ENCODE measurements at regions not wholly inside any gene's neighbourhood (a gene's known extent, or its start where the extent isn't known, plus 50 kb on each side); places are given as distances from the start of the nearest gene placed in this dataset.

DNA sequence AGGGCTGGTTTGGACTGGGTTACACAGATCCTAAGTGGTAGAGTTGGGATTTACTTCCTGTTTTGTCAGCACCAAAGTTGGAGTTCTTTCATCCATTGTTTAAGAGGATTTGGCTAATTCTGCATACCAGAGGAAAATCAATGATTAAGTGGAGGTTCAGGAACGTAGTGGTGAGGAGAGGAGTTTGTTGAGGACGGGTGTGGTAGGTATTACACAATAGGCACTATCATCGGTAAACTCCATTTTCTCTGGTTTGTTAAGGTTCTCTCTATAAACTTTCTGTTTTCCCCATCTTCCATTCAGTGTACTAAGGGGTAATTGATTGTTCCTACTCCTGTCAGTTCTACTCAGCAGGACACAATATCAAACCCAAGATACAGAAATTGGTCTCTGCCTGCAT is 107.5 kb upstream of the VCX2 start:
- no peak overlapping the region for H4K8ac ChIP-seq (replicated peaks; ENCODE audit: insufficient read length, low read depth, low read length)
- H3T11ph ChIP-seq (ENCODE audit: low read length), result no peak overlapping the region
- no peak overlapping the region for H2BK120ac ChIP-seq (ENCODE audit: low read depth, low read length, poor library complexity, severe bottlenecking)
- no peak overlapping the region for H3K56ac ChIP-seq (ENCODE audit: insufficient read length, low read depth, low read length)
- no peak overlapping the region for H2AFZ ChIP-seq (ENCODE audit: low read length)
- no peak overlapping the region for H3K27ac ChIP-seq (ENCODE audit: insufficient read length, low read depth, low read length)
- H4K20me1 ChIP-seq (ENCODE audit: control insufficient read depth, insufficient read depth, insufficient read length), result no peaks in the 10 kb centered on the region
- no peaks in the 10 kb centered on the region for H3K9me3 ChIP-seq (ENCODE audit: control insufficient read depth, low read depth, low read length)
- H3K4me2 ChIP-seq (ENCODE audit: insufficient read depth, insufficient read length, low read length), result no peak overlapping the region
- no peak overlapping the region for H2AK5ac ChIP-seq (ENCODE audit: insufficient read length, low read length)
- no peak overlapping the region for H2BK5ac ChIP-seq (ENCODE audit: insufficient read length, low read length)
- H3K23me2 ChIP-seq (ENCODE audit: insufficient read length, low read depth, low read length, poor library complexity, severe bottlenecking), result no peaks in the 10 kb centered on the region
- no peak overlapping the region for H4K5ac ChIP-seq (ENCODE audit: insufficient read length, low read depth, low read length)
- no peak for TF ChIP-seq CTCF (conservative IDR thresholded peaks at IDR 0.05)
- H2BK12ac ChIP-seq (ENCODE audit: insufficient read length, low read depth, low read length), result no peak overlapping the region
- H3K9me3 Mint-ChIP-seq, result peaks cover 0 to 10% of the 10 kb centered on the region in 2 experiments; a peak in 4 of 5 replicates
- no peak overlapping the region for H2BK20ac ChIP-seq (ENCODE audit: low read depth, low read length, poor library complexity, severe bottlenecking)
- H3K23ac ChIP-seq (ENCODE audit: insufficient read length, low read depth, low read length), result no peak overlapping the region
- H3K14ac ChIP-seq (ENCODE audit: insufficient read depth, low read length), result no peak overlapping the region
- H3K4ac ChIP-seq (ENCODE audit: low read depth, low read length), result no peak overlapping the region
- H3K18ac ChIP-seq (ENCODE audit: insufficient read length, low read depth, low read length), result no peak overlapping the region
- peaks cover 3 to 4% (median 3%) of the 10 kb centered on the region in 3 experiments; a peak in 4 of 7 replicates for H3K36me3 Mint-ChIP-seq (ENCODE audit: insufficient read depth in 1 of 3, low read depth in 3 of 3)
- H3K79me1 ChIP-seq (ENCODE audit: insufficient read depth, low read depth, low read length, poor library complexity, severe bottlenecking), result no peaks in the 10 kb centered on the region
- no peak overlapping the region for H2BK15ac ChIP-seq (ENCODE audit: low read depth, low read length)
- DNase-seq, result no peak
- H3K27me3 Mint-ChIP-seq (ENCODE audit: low read depth), result no peaks in the 10 kb centered on the region
- no peaks in the 10 kb centered on the region for H3K27me3 ChIP-seq (ENCODE audit: insufficient read depth, low read length)
- no peaks in the 10 kb centered on the region for H3K4me1 ChIP-seq (ENCODE audit: insufficient read depth, low read length)
- no peaks in the 10 kb centered on the region for H3K79me2 ChIP-seq (ENCODE audit: insufficient read depth, low read length)
- H4K91ac ChIP-seq (ENCODE audit: insufficient read length, low read depth, low read length), result no peak overlapping the region
- WGBS (ENCODE audit: extremely low coverage, insufficient read length, low lambda C conversion rate), result no CpG with 5 or more reads among the region's 3 CpGs
- peaks cover 7 to 8% of the 10 kb centered on the region in 2 experiments; a peak in 3 of 4 replicates for H3K4me1 Mint-ChIP-seq
- no peak overlapping the region for H3K9ac ChIP-seq (ENCODE audit: extremely low read depth, insufficient read length, low read length)
- H3K4me3 Mint-ChIP-seq, result no peak overlapping the region
- no peak overlapping the region for H3K27ac Mint-ChIP-seq

Data from H9 (cell line).